Stomach (tissue), 4 donors: ENCODE measurements at regions not wholly inside any gene's neighbourhood (a gene's known extent, or its start where the extent isn't known, plus 50 kb on each side); places are given as distances from the start of the nearest gene placed in this dataset.

Source experiments
- EP300 ChIP-seq: sonication (generic); formaldehyde crosslinking; IDR thresholded peaks from one replicate; pipeline ENCODE4 v1.6.1; 2017; ENCODE audit warnings: antibody characterized with exemption
- POLR2A ChIP-seq, 4 donors: fragments of 450-650 bp; IDR thresholded peaks; one replicate each; pipeline ENCODE4 v1.6.1; 2016; ENCODE audit warnings: antibody characterized with exemption in 4 of 4, control low read depth in 2 of 4, mild to moderate bottlenecking in 1 of 4, moderate library complexity in 1 of 4
- TF ChIP-seq, protein P1 (sequence below), 7 experiments: fragments of 450-650 bp in 4 of 7; fragments of 200-600 bp in 3 of 7; sonication (generic) in 3 of 7; IDR thresholded peaks; one replicate each; pipeline ENCODE4 v1.5.1; 2016 to 2019; ENCODE audit warnings: antibody characterized with exemption in 7 of 7, control low read depth in 2 of 7, mild to moderate bottlenecking in 1 of 7

DNA sequence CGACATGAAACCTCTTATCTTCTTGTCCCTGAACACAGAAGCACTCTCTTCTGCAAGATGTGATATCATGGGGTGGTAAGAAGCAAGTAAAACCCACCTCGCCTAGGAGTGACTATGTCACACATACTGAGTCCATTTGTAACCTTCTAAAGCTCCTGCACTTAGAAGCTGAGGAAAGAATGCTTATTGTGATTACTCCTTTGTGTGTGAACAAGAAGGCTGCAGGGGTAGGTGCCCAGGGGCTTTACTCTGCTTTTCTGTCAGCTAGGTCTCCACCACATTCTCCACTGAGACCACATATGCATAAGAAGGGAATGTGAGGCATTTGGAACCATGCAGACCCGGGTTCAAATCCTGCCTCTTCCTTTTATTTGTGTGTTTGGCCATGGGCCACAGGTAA is 144.3 kb downstream of the DMRTA2 start:
- TF ChIP-seq, protein P1, sequence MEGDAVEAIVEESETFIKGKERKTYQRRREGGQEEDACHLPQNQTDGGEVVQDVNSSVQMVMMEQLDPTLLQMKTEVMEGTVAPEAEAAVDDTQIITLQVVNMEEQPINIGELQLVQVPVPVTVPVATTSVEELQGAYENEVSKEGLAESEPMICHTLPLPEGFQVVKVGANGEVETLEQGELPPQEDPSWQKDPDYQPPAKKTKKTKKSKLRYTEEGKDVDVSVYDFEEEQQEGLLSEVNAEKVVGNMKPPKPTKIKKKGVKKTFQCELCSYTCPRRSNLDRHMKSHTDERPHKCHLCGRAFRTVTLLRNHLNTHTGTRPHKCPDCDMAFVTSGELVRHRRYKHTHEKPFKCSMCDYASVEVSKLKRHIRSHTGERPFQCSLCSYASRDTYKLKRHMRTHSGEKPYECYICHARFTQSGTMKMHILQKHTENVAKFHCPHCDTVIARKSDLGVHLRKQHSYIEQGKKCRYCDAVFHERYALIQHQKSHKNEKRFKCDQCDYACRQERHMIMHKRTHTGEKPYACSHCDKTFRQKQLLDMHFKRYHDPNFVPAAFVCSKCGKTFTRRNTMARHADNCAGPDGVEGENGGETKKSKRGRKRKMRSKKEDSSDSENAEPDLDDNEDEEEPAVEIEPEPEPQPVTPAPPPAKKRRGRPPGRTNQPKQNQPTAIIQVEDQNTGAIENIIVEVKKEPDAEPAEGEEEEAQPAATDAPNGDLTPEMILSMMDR (IDR thresholded peaks at IDR 0.05) = no peak
- TF ChIP-seq POLR2A (IDR thresholded peaks at IDR 0.05) (no peak), EP300 (no peak)
